PC-3 (cell line): ENCODE measurements at regions not wholly inside any gene's neighbourhood (a gene's known extent, or its start where the extent isn't known, plus 50 kb on each side); places are given as distances from the start of the nearest gene placed in this dataset.

Source experiments
- ATAC-seq: fragments of 200-7000 bp; cut with Tn5 transposase; 2 replicates; pipeline ENCODE4 v1.9.1; 2020; ENCODE audit warnings: mild to moderate bottlenecking, moderate library complexity
- BruUV-seq: library from RNA; stranded (reverse); fragments of 400-500 nt; replicated peaks from 2 replicates; lab custom pipeline; 2021; lab: Mats Ljungman, UMichigan
- CTCF ChIA-PET: fragments of 300-600 bp; sonication (Branson Sonifier 250); formaldehyde crosslinking; loops from one replicate; lab custom pipeline; 2022; ENCODE audit warnings: antibody characterized with exemption; lab: Charles Lee
- POLR2A ChIA-PET: fragments of 300-600 bp; sonication (Branson Sonifier 250); formaldehyde crosslinking; loops from one replicate; lab custom pipeline; 2022; ENCODE audit warnings: antibody characterized with exemption; ENCODE audit not compliant: unreplicated experiment; lab: Charles Lee
- DNase-seq: peaks from one replicate; pipeline ENCODE4 v3.0.0-alpha.2; 2015
- H2AFZ ChIP-seq: fragments of 300-600 bp; sonication (generic); 2 replicates; pipeline ENCODE4 v1.6.0; 2016; ENCODE audit warnings: antibody characterized with exemption, low read length
- H3F3A ChIP-seq: fragments of 300-600 bp; sonication (generic); one replicate; pipeline ENCODE4 v1.6.0; 2017; ENCODE audit warnings: antibody characterized with exemption, low read length, control low read depth, mild to moderate bottlenecking; ENCODE audit not compliant: unreplicated experiment
- H3K27ac ChIP-seq: fragments of 300-600 bp; sonication (generic); 2 replicates; pipeline ENCODE4 v1.5.1; 2016; ENCODE audit warnings: mild to moderate bottlenecking, low read length
- H3K27me3 ChIP-seq: fragments of 300-600 bp; sonication (generic); 2 replicates; pipeline ENCODE4 v1.6.1; 2016; ENCODE audit warnings: low read length, mixed read lengths
- H3K36me3 ChIP-seq: fragments of 300-600 bp; sonication (generic); 2 replicates; pipeline ENCODE4 v1.6.1; 2016; ENCODE audit warnings: low read depth, mixed run types, low read length, mixed read lengths
- H3K4me1 ChIP-seq: fragments of 300-600 bp; sonication (generic); 2 replicates; pipeline ENCODE4 v1.5.1; 2016; ENCODE audit warnings: low read length; ENCODE audit not compliant: insufficient read depth
- H3K4me2 ChIP-seq: fragments of 300-600 bp; sonication (generic); 2 replicates; pipeline ENCODE4 v1.6.0; 2016; ENCODE audit warnings: low read length
- H3K4me3 ChIP-seq: fragments of 300-600 bp; sonication (generic); 2 replicates; pipeline ENCODE4 v1.5.1; 2016; ENCODE audit warnings: mild to moderate bottlenecking, low read length, mixed read lengths
- H3K79me2 ChIP-seq: fragments of 300-600 bp; sonication (generic); 2 replicates; pipeline ENCODE4 v1.6.1; 2017; ENCODE audit warnings: low read length, mixed read lengths
- H3K9ac ChIP-seq: fragments of 300-600 bp; sonication (generic); 2 replicates; pipeline ENCODE4 v1.6.0; 2016; ENCODE audit warnings: mild to moderate bottlenecking, low read length
- H3K9me2 ChIP-seq: fragments of 300-600 bp; sonication (generic); replicated peaks from 2 replicates; pipeline ENCODE4 v1.6.1; 2016; ENCODE audit warnings: mixed run types, low read length, mixed read lengths
- H3K9me3 ChIP-seq: fragments of 300-600 bp; sonication (generic); 2 replicates; pipeline ENCODE4 v1.6.1; 2016; ENCODE audit warnings: low read length, mixed read lengths
- H4K20me1 ChIP-seq: fragments of 300-600 bp; sonication (generic); 2 replicates; pipeline ENCODE4 v1.6.1; 2016; ENCODE audit warnings: low read length, mixed read lengths
- CTCF ChIP-seq: fragments of 300-600 bp; sonication (generic); conservative IDR thresholded peaks from 2 replicates; pipeline ENCODE4 v1.5.1; 2017; ENCODE audit warnings: antibody characterized with exemption, low read depth, mild to moderate bottlenecking, low read length
- EZH2 ChIP-seq: fragments of 300-600 bp; sonication (generic); IDR thresholded peaks from one replicate; pipeline ENCODE4 v1.6.1; 2017; ENCODE audit warnings: antibody characterized with exemption, mild to moderate bottlenecking, low read length; ENCODE audit not compliant: unreplicated experiment
- EZH2phosphoT487 ChIP-seq: fragments of 300-600 bp; sonication (generic); IDR thresholded peaks from 2 replicates; pipeline ENCODE4 v1.6.1; 2018; ENCODE audit warnings: mild to moderate bottlenecking, antibody characterized with exemption, low read length, borderline replicate concordance
- intact Hi-C: fragments of 100-400 bp; cut with micrococcal nuclease; formaldehyde crosslinking; loops from 2 replicates; pipeline ENCODE4 v1.9.0; 2023

GRCh38 chr5:8919096-8919495, 626.8 kb downstream of the SEMA5A start:
- ChIA-PET CTCF (no interaction called here), POLR2A (no interaction called here)
- Histone ChIP-seq H2AFZ (no peak overlapping the region), H3K79me2 (no peaks in the 10 kb centered on the region), H3K9me2 (no peaks in the 10 kb centered on the region), H4K20me1 (no peaks in the 10 kb centered on the region), H3K4me2 (no peak overlapping the region), H3K27ac (no peak overlapping the region), H3F3A (no peaks in the 10 kb centered on the region), H3K9me3 (no peaks in the 10 kb centered on the region), H3K27me3 (no peaks in the 10 kb centered on the region), H3K4me1 (no peaks in the 10 kb centered on the region), H3K36me3 (no peaks in the 10 kb centered on the region), H3K9ac (no peak overlapping the region), H3K4me3 (no peak overlapping the region)
- DNase-seq (no peak), ATAC-seq (no peak)
- intact Hi-C loops: no loop called here
- TF ChIP-seq EZH2phosphoT487 (no peak), EZH2 (no peak), CTCF (no peak)
- no TSS peak for BruUV-seq

- no TSS peak for BruUV-seq
- POLR2A ChIA-PET: no interaction called here
- H3K4me1 ChIP-seq: no peaks in the 10 kb centered on the region
- no peaks in the 10 kb centered on the region for H3K9me3 ChIP-seq
- ATAC-seq (no peak), DNase-seq (no peak)
- H3K9ac ChIP-seq: no peak overlapping the region
- H3K79me2 ChIP-seq: no peaks in the 10 kb centered on the region
- H3K36me3 ChIP-seq: no peaks in the 10 kb centered on the region
- H3F3A ChIP-seq: no peaks in the 10 kb centered on the region
- no peaks in the 10 kb centered on the region for H4K20me1 ChIP-seq
- H3K4me2 ChIP-seq: no peak overlapping the region
- TF ChIP-seq CTCF (no peak), EZH2phosphoT487 (no peak), EZH2 (no peak)
- H3K27ac ChIP-seq: no peak overlapping the region
- intact Hi-C loops: no loop called here
- no peak overlapping the region for H2AFZ ChIP-seq
- no peak overlapping the region for H3K4me3 ChIP-seq
- H3K27me3 ChIP-seq: no peaks in the 10 kb centered on the region
- no peaks in the 10 kb centered on the region for H3K9me2 ChIP-seq
- CTCF ChIA-PET: no interaction called here
Observed at GRCh38 chr5:8923526-8923925, 622.3 kb downstream of the SEMA5A start.

- ATAC-seq (no peak), DNase-seq (no peak)
- no peak overlapping the region for H3K9ac ChIP-seq
- no peaks in the 10 kb centered on the region for H3K9me2 ChIP-seq
- H3K27ac ChIP-seq: no peak overlapping the region
- no peaks in the 10 kb centered on the region for H3F3A ChIP-seq
- BruUV-seq: no TSS peak
- H3K9me3 ChIP-seq: no peaks in the 10 kb centered on the region
- no peak overlapping the region for H3K4me2 ChIP-seq
- CTCF ChIA-PET: no interaction called here
- TF ChIP-seq EZH2: no peak
- H3K36me3 ChIP-seq: no peaks in the 10 kb centered on the region
- no peaks in the 10 kb centered on the region for H3K79me2 ChIP-seq
- H3K4me1 ChIP-seq: no peaks in the 10 kb centered on the region
- POLR2A ChIA-PET: no interaction called here
- H4K20me1 ChIP-seq: no peaks in the 10 kb centered on the region
- no peaks in the 10 kb centered on the region for H3K27me3 ChIP-seq
- H2AFZ ChIP-seq: no peak overlapping the region
- intact Hi-C loops: no loop called here
- H3K4me3 ChIP-seq: no peak overlapping the region
Observed at GRCh38 chr5:8924054-8924793, 621.7 kb downstream of the SEMA5A start.
